ENCODE measurements at regions not wholly inside any gene's neighbourhood (a gene's known extent, or its start where the extent isn't known, plus 50 kb on each side); places are given as distances from the start of the nearest gene placed in this dataset.

- CTCF ChIA-PET: no interaction called here
- POLR2A ChIA-PET: no interaction called here
These were observed 447.8 kb downstream of the ENC1 start for GRCh38 chr5:74192606-74193299.

More at GRCh38 chr5:74192606-74193299, 447.8 kb downstream of the ENC1 start:
- H3K27ac ChIP-seq (ENCODE audit: low read depth, low read length): no peak overlapping the region
- no TSS peak for BruUV-seq (replicated peaks)
- H3K9me2 ChIP-seq (ENCODE audit: insufficient read depth): no peaks in the 10 kb centered on the region
- no peak overlapping the region for H2AFZ ChIP-seq (ENCODE audit: low read depth, low read length, poor library complexity, severe bottlenecking)
- no peaks in the 10 kb centered on the region for H3K27me3 ChIP-seq (ENCODE audit: insufficient read depth, low read length)
- H4K20me1 ChIP-seq (ENCODE audit: insufficient read depth): no peaks in the 10 kb centered on the region
- no peaks in the 10 kb centered on the region for H3K36me3 ChIP-seq (ENCODE audit: control insufficient read depth in 1 of 2, insufficient read depth in 2 of 2, low read length in 2 of 2)
- TF ChIP-seq SRF (IDR thresholded peaks at IDR 0.05; ENCODE audit: low read depth) (no peak), ZNF274 (IDR thresholded peaks at IDR 0.05; ENCODE audit: low read depth, low read length) (no peak), RAD21 (IDR thresholded peaks at IDR 0.05; ENCODE audit: low read depth) (no peak), JUND (IDR thresholded peaks at IDR 0.05) (no peak), FOSL1 (IDR thresholded peaks at IDR 0.05; ENCODE audit: low read depth) (no peak), POLR2A (IDR thresholded peaks at IDR 0.05; ENCODE audit: borderline replicate concordance, extremely low read depth, insufficient read depth, insufficient read length) (no peak), ELF1 (IDR thresholded peaks at IDR 0.05; ENCODE audit: borderline replicate concordance, low read depth) (no peak), EZH2 (IDR thresholded peaks at IDR 0.05) (no peak), POLR2AphosphoS5 (IDR thresholded peaks at IDR 0.05; ENCODE audit: low read depth, low read length) (no peak), EGR1 (IDR thresholded peaks at IDR 0.05; ENCODE audit: low read depth) (no peak)
- TF ChIP-seq, protein P1, sequence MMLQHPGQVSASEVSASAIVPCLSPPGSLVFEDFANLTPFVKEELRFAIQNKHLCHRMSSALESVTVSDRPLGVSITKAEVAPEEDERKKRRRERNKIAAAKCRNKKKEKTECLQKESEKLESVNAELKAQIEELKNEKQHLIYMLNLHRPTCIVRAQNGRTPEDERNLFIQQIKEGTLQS (IDR thresholded peaks at IDR 0.05): no peak
- TF ChIP-seq, protein P2, sequence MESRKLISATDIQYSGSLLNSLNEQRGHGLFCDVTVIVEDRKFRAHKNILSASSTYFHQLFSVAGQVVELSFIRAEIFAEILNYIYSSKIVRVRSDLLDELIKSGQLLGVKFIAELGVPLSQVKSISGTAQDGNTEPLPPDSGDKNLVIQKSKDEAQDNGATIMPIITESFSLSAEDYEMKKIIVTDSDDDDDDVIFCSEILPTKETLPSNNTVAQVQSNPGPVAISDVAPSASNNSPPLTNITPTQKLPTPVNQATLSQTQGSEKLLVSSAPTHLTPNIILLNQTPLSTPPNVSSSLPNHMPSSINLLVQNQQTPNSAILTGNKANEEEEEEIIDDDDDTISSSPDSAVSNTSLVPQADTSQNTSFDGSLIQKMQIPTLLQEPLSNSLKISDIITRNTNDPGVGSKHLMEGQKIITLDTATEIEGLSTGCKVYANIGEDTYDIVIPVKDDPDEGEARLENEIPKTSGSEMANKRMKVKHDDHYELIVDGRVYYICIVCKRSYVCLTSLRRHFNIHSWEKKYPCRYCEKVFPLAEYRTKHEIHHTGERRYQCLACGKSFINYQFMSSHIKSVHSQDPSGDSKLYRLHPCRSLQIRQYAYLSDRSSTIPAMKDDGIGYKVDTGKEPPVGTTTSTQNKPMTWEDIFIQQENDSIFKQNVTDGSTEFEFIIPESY (IDR thresholded peaks at IDR 0.05; ENCODE audit: extremely low read depth, insufficient replicate concordance, low read length): no peak
- TF ChIP-seq, protein P3, sequence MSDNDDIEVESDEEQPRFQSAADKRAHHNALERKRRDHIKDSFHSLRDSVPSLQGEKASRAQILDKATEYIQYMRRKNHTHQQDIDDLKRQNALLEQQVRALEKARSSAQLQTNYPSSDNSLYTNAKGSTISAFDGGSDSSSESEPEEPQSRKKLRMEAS (IDR thresholded peaks at IDR 0.05): no peak
- H3K9ac ChIP-seq (ENCODE audit: low read length): no peak overlapping the region
- H3K79me2 ChIP-seq (ENCODE audit: insufficient read depth, low read length): no peaks in the 10 kb centered on the region
- no peaks in the 10 kb centered on the region for H3K9me3 ChIP-seq (ENCODE audit: control insufficient read depth in 1 of 2, insufficient read depth in 1 of 2, low read depth in 1 of 2, low read length in 2 of 2)
- ATAC-seq: no peak
- no peak for DNase-seq (ENCODE audit: low read depth, low spot score)
- RAD21 ChIA-PET (ENCODE audit: low non-redundant PET in 1 of 2, low total read pairs in 2 of 2, uncharacterized antibody in 2 of 2, unreplicated experiment in 2 of 2): no interaction called here
- intact Hi-C loops (cut with micrococcal nuclease): no loop called here
- H3K4me3 ChIP-seq (replicated peaks in 1 of 2; ENCODE audit: low read depth in 1 of 2, low read length in 2 of 2): no peak overlapping the region
- H3K4me2 ChIP-seq (ENCODE audit: low read length): no peak overlapping the region
- H3K4me1 ChIP-seq (ENCODE audit: control insufficient read depth in 1 of 2, insufficient read depth in 2 of 2, low read length in 2 of 2): no peaks in the 10 kb centered on the region
